H1 (cell line): ENCODE measurements at regions not wholly inside any gene's neighbourhood (a gene's known extent, or its start where the extent isn't known, plus 50 kb on each side); places are given as distances from the start of the nearest gene placed in this dataset.
"Not testable (repeated sequence)": the region's sequence is repeated elsewhere in the genome, so short reads cannot be mapped to it uniquely, and the experiment has no call there.

Experiments
- CTCF ChIA-PET: fragments of 300-600 bp; sonication (Branson Sonifier 250); formaldehyde crosslinking; loops from one replicate; lab custom pipeline; 2021; ENCODE audit not compliant: partially characterized antibody; lab: Charles Lee
- POLR2A ChIA-PET: fragments of 300-600 bp; sonication (Branson Sonifier 250); formaldehyde crosslinking; loops from one replicate; lab custom pipeline; 2021; ENCODE audit warnings: inconsistent platforms; ENCODE audit not compliant: partially characterized antibody; lab: Charles Lee
- DNase-seq, 2 experiments: peaks; one replicate each; pipeline versions ENCODE4 v3.0.0 to v3.0.0-alpha.2; 2010 to 2022; ENCODE audit warnings: low spot score in 2 of 2, low read depth in 1 of 2, mixed read lengths in 1 of 2
- FAIRE-seq: peaks from 2 replicates; lab custom pipeline; 2011; peaks lifted over from hg19 to GRCh38; lab: Jason Lieb, UNC
- H2AFZ ChIP-seq: 2 replicates; pipeline ENCODE4 v1.8.1; 2012; ENCODE audit warnings: low read length, inconsistent platforms
- H2AK5ac ChIP-seq: 2 replicates; pipeline ENCODE4 v1.6.1; 2013; ENCODE audit warnings: low read depth, low read length
- H2BK120ac ChIP-seq: replicated peaks from 2 replicates; pipeline ENCODE3; 2013; ENCODE audit warnings: low read depth, low read length, inconsistent platforms
- H2BK12ac ChIP-seq: 2 replicates; pipeline ENCODE4 v1.6.1; 2013; ENCODE audit warnings: low read depth, low read length
- H2BK15ac ChIP-seq: 2 replicates; pipeline ENCODE4 v1.6.1; 2013; ENCODE audit warnings: low read length
- H2BK20ac ChIP-seq: 2 replicates; pipeline ENCODE4 v1.6.1; 2013; ENCODE audit warnings: low read length
- H2BK5ac ChIP-seq: 2 replicates; pipeline ENCODE4 v1.6.1; 2013; ENCODE audit warnings: low read depth, low read length
- H3K14ac ChIP-seq: 2 replicates; pipeline ENCODE4 v1.6.1; 2013; ENCODE audit warnings: inconsistent platforms; ENCODE audit not compliant: insufficient read length
- H3K18ac ChIP-seq: 2 replicates; pipeline ENCODE4 v1.6.1; 2013; ENCODE audit warnings: low read length; ENCODE audit errors: extremely low read depth
- H3K23ac ChIP-seq: 2 replicates; pipeline ENCODE4 v1.6.1; 2013; ENCODE audit warnings: inconsistent platforms; ENCODE audit not compliant: insufficient read length
- H3K23me2 ChIP-seq: 2 replicates; pipeline ENCODE4 v1.6.1; 2013; ENCODE audit warnings: low read depth, low read length
- H3K27ac ChIP-seq: 2 replicates; pipeline ENCODE4 v1.6.1; 2011; ENCODE audit warnings: low read depth, low read length, inconsistent platforms
- H3K27me3 ChIP-seq, 4 experiments: replicated peaks in 1 of 4; 1 replicate in 1 of 4; 2 replicates in 3 of 4; pipeline versions ENCODE4 v1.6.1 to v1.8.1; 2011 to 2013; ENCODE audit warnings: low read length in 3 of 4, mild to moderate bottlenecking in 3 of 4, inconsistent platforms in 2 of 4, mixed read lengths in 2 of 4, moderate library complexity in 1 of 4; ENCODE audit not compliant: control insufficient read depth in 3 of 4, insufficient read depth in 3 of 4; ENCODE audit errors: extremely low read depth in 1 of 4
- H3K36me3 ChIP-seq, 4 experiments: 2 replicates each; pipeline versions ENCODE4 v1.6.1 to v1.8.1; 2011 to 2013; ENCODE audit warnings: mild to moderate bottlenecking in 4 of 4, low read length in 3 of 4, moderate library complexity in 2 of 4, control low read depth in 1 of 4, inconsistent platforms in 1 of 4; ENCODE audit not compliant: insufficient read depth in 4 of 4, control insufficient read depth in 2 of 4
- H3K4ac ChIP-seq: replicated peaks from 2 replicates; pipeline ENCODE3; 2013; ENCODE audit warnings: low read length, low read depth, mixed read lengths, inconsistent platforms; ENCODE audit not compliant: insufficient read length
- H3K4me1 ChIP-seq, 4 experiments: replicated peaks in 1 of 4; 1 replicate in 1 of 4; 2 replicates in 3 of 4; pipeline versions ENCODE4 v1.6.1 to v1.8.1; 2011 to 2013; ENCODE audit warnings: low read length in 3 of 4, inconsistent platforms in 2 of 4, mixed read lengths in 1 of 4; ENCODE audit not compliant: insufficient read depth in 4 of 4, control insufficient read depth in 3 of 4
- H3K4me2 ChIP-seq, 2 experiments: 2 replicates each; pipeline versions ENCODE4 v1.6.1 to v1.8.1; 2011 to 2013; ENCODE audit warnings: low read depth in 2 of 2, low read length in 2 of 2, control low read depth in 1 of 2, inconsistent platforms in 1 of 2, mild to moderate bottlenecking in 1 of 2; ENCODE audit not compliant: insufficient read depth in 1 of 2
- H3K4me3 ChIP-seq, 4 experiments: fragments of 200-600, 300-600 bp in 1 of 4; sonication (generic), shearing (Covaris generic), sonication (Bioruptor Twin) in 1 of 4; 2 replicates each; pipeline versions ENCODE4 v1.5.1 to v1.8.1; 2011 to 2016; ENCODE audit warnings: low read length in 4 of 4, low read depth in 3 of 4, control low read depth in 2 of 4, inconsistent platforms in 2 of 4, mild to moderate bottlenecking in 2 of 4, mixed read lengths in 1 of 4, moderate library complexity in 1 of 4; ENCODE audit not compliant: insufficient read depth in 2 of 4; ENCODE audit errors: extremely low read depth in 1 of 4
- H3K56ac ChIP-seq: replicated peaks from 2 replicates; pipeline ENCODE3; 2013; ENCODE audit warnings: low read depth, mild to moderate bottlenecking, mixed read lengths, low read length, inconsistent platforms; ENCODE audit not compliant: insufficient read length
- H3K79me1 ChIP-seq: 2 replicates; pipeline ENCODE4 v1.6.1; 2013; ENCODE audit warnings: low read depth, low read length, control low read depth
- H3K79me2 ChIP-seq, 2 experiments: 2 replicates each; pipeline versions ENCODE4 v1.6.1 to v1.8.1; 2012 to 2013; ENCODE audit warnings: low read length in 2 of 2, mild to moderate bottlenecking in 2 of 2, inconsistent platforms in 1 of 2; ENCODE audit not compliant: insufficient read depth in 2 of 2, control insufficient read depth in 1 of 2
- H3K9ac ChIP-seq, 4 experiments: replicated peaks in 1 of 4; 1 replicate in 1 of 4; 2 replicates in 3 of 4; pipeline versions ENCODE4 v1.6.1 to v1.8.1; 2011 to 2013; ENCODE audit warnings: low read depth in 3 of 4, low read length in 3 of 4, control low read depth in 2 of 4, mild to moderate bottlenecking in 2 of 4, moderate library complexity in 2 of 4, inconsistent platforms in 1 of 4; ENCODE audit errors: extremely low read depth in 1 of 4
- H3K9me3 ChIP-seq, 2 experiments: 2 replicates each; pipeline versions ENCODE4 v1.6.1 to v1.8.1; 2012 to 2013; ENCODE audit warnings: mild to moderate bottlenecking in 2 of 2, moderate library complexity in 2 of 2, control low read depth in 1 of 2, inconsistent platforms in 1 of 2, low read depth in 1 of 2, low read length in 1 of 2, mixed read lengths in 1 of 2; ENCODE audit not compliant: insufficient read depth in 2 of 2
- H4K20me1 ChIP-seq, 2 experiments: replicated peaks in 1 of 2; 2 replicates each; pipeline versions ENCODE3 to v1.8.1; 2011 to 2013; ENCODE audit warnings: inconsistent platforms in 2 of 2, low read length in 2 of 2, mild to moderate bottlenecking in 1 of 2; ENCODE audit not compliant: insufficient read depth in 2 of 2, control insufficient read depth in 1 of 2
- H4K5ac ChIP-seq: 2 replicates; pipeline ENCODE4 v1.6.1; 2013; ENCODE audit warnings: low read length, low read depth, mixed read lengths, inconsistent platforms; ENCODE audit not compliant: insufficient read length
- H4K8ac ChIP-seq: 2 replicates; pipeline ENCODE4 v1.8.0; 2013; ENCODE audit warnings: mild to moderate bottlenecking, moderate library complexity, low read length, inconsistent platforms; ENCODE audit not compliant: insufficient read depth; ENCODE audit errors: extremely low read depth
- H4K91ac ChIP-seq: replicated peaks from 2 replicates; pipeline ENCODE3; 2013; ENCODE audit warnings: low read length, mixed read lengths, inconsistent platforms; ENCODE audit not compliant: insufficient read length
- WGBS, 2 experiments: shearing (Covaris generic) in 1 of 2; methylation state at CpG; one replicate each; pipeline versions ENCODE4 v1.1.6 to v1.1.7; 2013 to 2015; ENCODE audit warnings: low lambda C conversion rate in 2 of 2, mixed read lengths in 2 of 2, inconsistent platforms in 1 of 2, low coverage in 1 of 2, missing lambda C conversion rate in 1 of 2; ENCODE audit not compliant: insufficient replicate concordance in 2 of 2, insufficient coverage in 1 of 2, insufficient read length in 1 of 2; ENCODE audit errors: extremely low coverage in 1 of 2, missing lambda C conversion rate in 1 of 2; 5-methylcytosine and 5-hydroxymethylcytosine counted together

DNA sequence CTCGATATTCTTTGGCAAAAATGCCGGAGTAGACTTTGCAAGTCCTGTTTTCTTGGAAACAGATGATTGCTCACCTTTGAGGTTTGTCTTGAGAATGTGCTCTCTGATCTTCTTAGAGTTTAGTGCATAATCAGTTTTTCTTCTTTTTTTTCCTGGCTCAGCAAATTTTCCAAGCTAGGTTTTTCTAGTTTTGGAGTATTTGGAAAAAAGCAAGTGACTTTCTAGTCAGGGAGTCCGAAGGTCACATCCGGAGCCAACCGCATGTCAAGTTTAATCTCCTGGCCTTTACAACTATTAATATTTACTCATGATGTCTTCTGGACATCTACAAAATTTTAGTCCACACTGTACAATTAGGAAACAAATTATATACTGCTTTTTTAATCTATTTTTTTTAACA is 151.6 kb upstream of the CHL1 start:
- H2AK5ac ChIP-seq, H3K36me3 ChIP-seq, H3K9ac ChIP-seq, H3K4ac ChIP-seq, H2BK5ac ChIP-seq, H2BK15ac ChIP-seq, H3K27me3 ChIP-seq, H4K8ac ChIP-seq, H3K4me2 ChIP-seq, H4K20me1 ChIP-seq, H2BK20ac ChIP-seq, H3K79me1 ChIP-seq, H3K4me1 ChIP-seq, DNase-seq, H4K91ac ChIP-seq, H3K18ac ChIP-seq, H3K27ac ChIP-seq, H3K4me3 ChIP-seq, H3K9me3 ChIP-seq, H4K5ac ChIP-seq, FAIRE-seq, H3K14ac ChIP-seq, H3K23me2 ChIP-seq, H2AFZ ChIP-seq, H3K23ac ChIP-seq, H2BK120ac ChIP-seq, H3K79me2 ChIP-seq, POLR2A ChIA-PET, H3K56ac ChIP-seq, H2BK12ac ChIP-seq: not testable (repeated sequence)
- 99% methylated on average over 5 of the region's 5 CpGs; no CpG with 5 or more reads in 1 of the 2 experiments for WGBS, 2 experiments
- CTCF ChIA-PET = interaction anchor here (1.0 to 1.2 kb wide), 2 partner anchors 309 to 337 kb away, joined by 3 to 5 read pairs; no protein-coding TSS in a partner anchor
